ENCODE measurements at regions not wholly inside any gene's neighbourhood (a gene's known extent, or its start where the extent isn't known, plus 50 kb on each side); places are given as distances from the start of the nearest gene placed in this dataset.

DNA sequence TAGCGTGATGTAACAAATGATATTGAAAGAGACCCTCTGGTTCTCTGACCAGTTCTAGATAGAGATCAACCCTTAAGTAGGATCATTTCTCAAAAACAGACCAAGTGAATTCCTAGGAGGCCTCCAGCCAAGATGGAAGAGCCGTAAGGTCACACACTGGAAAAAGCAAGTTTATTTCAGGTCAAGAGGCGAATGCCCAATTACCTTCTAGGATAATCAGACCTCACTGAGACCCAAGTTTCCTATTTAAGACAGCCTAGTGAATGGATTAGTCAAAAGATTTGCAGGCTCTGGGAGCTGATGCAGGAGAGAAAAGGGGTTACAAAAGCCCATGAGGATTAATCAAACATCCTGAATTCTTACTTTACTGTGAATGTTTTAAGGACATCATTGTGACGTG, 486.1 kb upstream of the NRP1 start:
- no peak overlapping the region for H3K4me3 ChIP-seq (ENCODE audit: low read depth, low read length)
- TF ChIP-seq, protein P1, sequence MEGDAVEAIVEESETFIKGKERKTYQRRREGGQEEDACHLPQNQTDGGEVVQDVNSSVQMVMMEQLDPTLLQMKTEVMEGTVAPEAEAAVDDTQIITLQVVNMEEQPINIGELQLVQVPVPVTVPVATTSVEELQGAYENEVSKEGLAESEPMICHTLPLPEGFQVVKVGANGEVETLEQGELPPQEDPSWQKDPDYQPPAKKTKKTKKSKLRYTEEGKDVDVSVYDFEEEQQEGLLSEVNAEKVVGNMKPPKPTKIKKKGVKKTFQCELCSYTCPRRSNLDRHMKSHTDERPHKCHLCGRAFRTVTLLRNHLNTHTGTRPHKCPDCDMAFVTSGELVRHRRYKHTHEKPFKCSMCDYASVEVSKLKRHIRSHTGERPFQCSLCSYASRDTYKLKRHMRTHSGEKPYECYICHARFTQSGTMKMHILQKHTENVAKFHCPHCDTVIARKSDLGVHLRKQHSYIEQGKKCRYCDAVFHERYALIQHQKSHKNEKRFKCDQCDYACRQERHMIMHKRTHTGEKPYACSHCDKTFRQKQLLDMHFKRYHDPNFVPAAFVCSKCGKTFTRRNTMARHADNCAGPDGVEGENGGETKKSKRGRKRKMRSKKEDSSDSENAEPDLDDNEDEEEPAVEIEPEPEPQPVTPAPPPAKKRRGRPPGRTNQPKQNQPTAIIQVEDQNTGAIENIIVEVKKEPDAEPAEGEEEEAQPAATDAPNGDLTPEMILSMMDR (IDR thresholded peaks at IDR 0.05; ENCODE audit: low read depth, low read length), result no peak
- no peak for DNase-seq (ENCODE audit: low read depth, low spot score)
- in situ Hi-C loops (cut with HindIII; ENCODE audit: low sequenced_read_pairs), result no loop called here

DNA sequence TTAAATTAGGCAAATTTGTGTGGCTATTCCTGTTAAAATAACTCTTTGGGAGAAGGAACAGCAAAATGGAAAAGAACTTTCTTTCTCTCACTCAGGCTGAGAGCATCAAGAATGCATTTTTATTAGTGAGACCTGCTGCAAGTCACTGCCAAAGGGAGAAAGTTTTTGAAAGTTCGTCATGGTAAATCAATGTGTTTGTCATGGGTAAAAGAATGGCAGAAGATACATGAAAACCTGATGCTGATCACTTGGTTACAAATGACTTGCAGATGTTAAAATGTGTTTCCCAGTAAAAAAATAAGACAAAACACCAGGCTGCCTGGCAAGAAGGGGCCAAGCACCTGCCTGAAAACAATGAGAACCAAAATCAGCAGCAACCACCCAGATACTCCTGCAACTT, 484.7 kb upstream of the NRP1 start:
- in situ Hi-C loops (cut with HindIII; ENCODE audit: low sequenced_read_pairs), result no loop called here
- DNase-seq (ENCODE audit: low read depth, low spot score), result no peak
- TF ChIP-seq, protein P1 (IDR thresholded peaks at IDR 0.05; ENCODE audit: low read depth, low read length), result no peak
- H3K4me3 ChIP-seq (ENCODE audit: low read depth, low read length), result no peak overlapping the region

DNA sequence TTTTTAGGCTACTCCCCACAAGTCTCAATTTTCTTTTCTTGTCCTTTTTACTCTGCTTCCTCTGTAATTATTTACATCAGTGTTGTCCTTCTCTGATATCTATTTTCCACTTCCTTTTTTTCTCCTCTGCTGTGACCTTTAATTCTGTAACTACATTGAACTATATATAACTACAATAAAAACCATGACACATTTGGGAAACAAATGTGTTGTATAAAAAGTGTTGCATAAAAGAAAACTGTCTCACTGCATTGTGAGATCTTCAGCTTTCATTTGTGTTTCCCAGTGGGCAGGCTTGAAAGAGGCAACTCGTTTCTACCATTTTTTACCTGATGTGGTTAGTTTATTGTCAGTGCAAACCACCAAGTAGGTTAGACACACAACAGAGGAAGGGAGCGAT, 483.9 kb upstream of the NRP1 start:
- no peak overlapping the region for H3K4me3 ChIP-seq (ENCODE audit: low read depth, low read length)
- TF ChIP-seq, protein P1 (IDR thresholded peaks at IDR 0.05; ENCODE audit: low read depth, low read length), result no peak
- in situ Hi-C loops (cut with HindIII; ENCODE audit: low sequenced_read_pairs), result no loop called here
- no peak for DNase-seq (ENCODE audit: low read depth, low spot score)

DNA sequence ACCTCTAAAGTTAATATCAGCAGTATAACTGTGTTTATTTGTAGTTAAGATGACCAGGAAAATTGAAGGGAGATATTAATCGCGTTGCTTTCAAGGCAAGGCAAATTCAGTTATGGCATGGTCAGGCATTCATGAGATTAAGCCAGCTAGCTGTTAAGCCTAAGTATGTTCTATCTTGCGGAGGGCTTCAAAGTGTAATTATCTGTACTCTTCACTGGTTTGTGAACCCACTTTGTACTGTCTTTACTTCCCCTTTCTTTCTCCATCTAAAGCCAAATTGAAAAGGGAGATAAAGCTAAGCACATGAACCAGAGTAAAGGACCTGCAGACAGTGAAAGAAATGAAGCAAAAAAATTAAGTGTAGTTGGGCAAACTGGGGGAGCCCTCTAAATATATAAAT, 483.1 kb upstream of the NRP1 start:
- no peak overlapping the region for H3K4me3 ChIP-seq (ENCODE audit: low read depth, low read length)
- DNase-seq (ENCODE audit: low read depth, low spot score), result no peak
- in situ Hi-C loops (cut with HindIII; ENCODE audit: low sequenced_read_pairs), result no loop called here
- TF ChIP-seq, protein P1 (IDR thresholded peaks at IDR 0.05; ENCODE audit: low read depth, low read length), result no peak

DNA sequence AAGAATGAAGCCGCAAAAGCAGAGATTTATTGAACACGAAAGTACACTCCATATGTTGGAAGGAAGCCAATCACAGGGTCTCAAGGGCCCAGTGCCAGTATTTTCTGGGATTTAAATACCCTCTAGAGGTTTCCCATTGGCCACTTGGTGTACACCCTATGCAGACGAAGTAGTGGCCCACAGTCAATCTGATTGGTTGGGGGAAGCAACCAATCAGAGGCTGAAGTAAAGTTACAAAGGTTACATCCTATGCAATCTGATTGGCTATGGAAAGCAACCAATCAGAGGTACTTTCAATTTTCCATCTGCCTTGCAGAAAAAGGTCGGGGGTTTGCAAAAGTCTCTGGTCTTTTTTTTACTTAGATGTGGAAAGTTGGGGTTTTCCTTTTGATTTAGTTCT, 481.3 kb upstream of the NRP1 start:
- no peak for DNase-seq (ENCODE audit: low read depth, low spot score)
- in situ Hi-C loops (cut with HindIII; ENCODE audit: low sequenced_read_pairs), result no loop called here
- TF ChIP-seq, protein P1 (IDR thresholded peaks at IDR 0.05; ENCODE audit: low read depth, low read length), result no peak
- H3K4me3 ChIP-seq (ENCODE audit: low read depth, low read length), result no peak overlapping the region

DNA sequence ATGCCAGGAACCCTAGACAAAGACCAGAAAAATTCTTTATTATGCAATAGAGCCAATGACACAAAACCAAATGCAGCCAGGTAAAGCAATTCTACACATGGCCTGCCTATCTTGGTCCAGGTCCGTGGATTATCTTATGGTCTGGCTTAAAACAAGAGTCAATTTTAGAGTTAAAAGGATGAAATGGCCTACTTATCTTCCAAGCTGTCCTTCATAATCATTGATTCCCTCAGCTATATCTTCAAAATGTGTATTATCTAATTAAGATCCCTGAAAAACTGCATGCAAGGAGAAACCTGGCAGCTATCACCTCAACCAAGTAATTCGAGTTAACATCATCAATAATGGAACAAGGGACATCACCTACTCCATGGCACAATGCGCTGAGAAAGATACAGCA, 479.4 kb upstream of the NRP1 start:
- no peak for DNase-seq (ENCODE audit: low read depth, low spot score)
- TF ChIP-seq, protein P1 (IDR thresholded peaks at IDR 0.05; ENCODE audit: low read depth, low read length), result no peak
- no peak overlapping the region for H3K4me3 ChIP-seq (ENCODE audit: low read depth, low read length)
- in situ Hi-C loops (cut with HindIII; ENCODE audit: low sequenced_read_pairs), result no loop called here

DNA sequence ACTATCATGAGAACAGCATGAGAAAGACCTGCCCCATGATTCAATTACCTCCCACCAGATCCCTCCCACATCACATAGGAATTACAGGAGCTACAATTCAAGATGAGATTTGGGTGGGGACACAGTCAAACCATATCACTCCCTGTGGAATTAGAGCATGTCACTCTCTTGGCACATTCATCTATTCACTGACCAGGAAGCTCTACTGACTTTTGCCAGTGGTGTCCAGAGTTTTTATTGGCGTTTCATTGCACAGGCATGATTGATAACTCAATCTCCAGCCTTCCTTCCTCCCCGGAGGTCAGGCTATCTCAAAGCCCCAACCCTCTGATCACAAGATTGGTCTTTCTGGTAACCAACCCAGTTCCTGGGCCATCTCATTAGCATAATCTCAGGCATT, 478.9 kb upstream of the NRP1 start:
- TF ChIP-seq, protein P1 (IDR thresholded peaks at IDR 0.05; ENCODE audit: low read depth, low read length), result no peak
- no peak overlapping the region for H3K4me3 ChIP-seq (ENCODE audit: low read depth, low read length)
- in situ Hi-C loops (cut with HindIII; ENCODE audit: low sequenced_read_pairs), result no loop called here
- no peak for DNase-seq (ENCODE audit: low read depth, low spot score)

Measured in astrocyte of the spinal cord (primary cell).